Esophagus muscularis mucosa (tissue), 3 donors: ENCODE measurements at regions not wholly inside any gene's neighbourhood (a gene's known extent, or its start where the extent isn't known, plus 50 kb on each side); places are given as distances from the start of the nearest gene placed in this dataset.

Experiments used
- POLR2A ChIP-seq: fragments of 450-650 bp; IDR thresholded peaks from one replicate; pipeline ENCODE4 v1.6.1; 2017; ENCODE audit warnings: antibody characterized with exemption, moderate library complexity, mild to moderate bottlenecking, low read depth
- POLR2AphosphoS5 ChIP-seq, 2 donors: sonication (generic); formaldehyde crosslinking; IDR thresholded peaks; one replicate each; pipeline ENCODE4 v1.6.1; 2017; ENCODE audit warnings: antibody characterized with exemption in 2 of 2
- TF ChIP-seq, protein P1 (sequence below), 3 experiments: fragments of 200-600 bp in 2 of 3; fragments of 450-650 bp in 1 of 3; sonication (generic) in 2 of 3; IDR thresholded peaks; one replicate each; pipeline ENCODE4 v1.5.1; 2017 to 2019; ENCODE audit warnings: antibody characterized with exemption in 3 of 3, mild to moderate bottlenecking in 2 of 3, moderate library complexity in 1 of 3

- TF ChIP-seq, protein P1, sequence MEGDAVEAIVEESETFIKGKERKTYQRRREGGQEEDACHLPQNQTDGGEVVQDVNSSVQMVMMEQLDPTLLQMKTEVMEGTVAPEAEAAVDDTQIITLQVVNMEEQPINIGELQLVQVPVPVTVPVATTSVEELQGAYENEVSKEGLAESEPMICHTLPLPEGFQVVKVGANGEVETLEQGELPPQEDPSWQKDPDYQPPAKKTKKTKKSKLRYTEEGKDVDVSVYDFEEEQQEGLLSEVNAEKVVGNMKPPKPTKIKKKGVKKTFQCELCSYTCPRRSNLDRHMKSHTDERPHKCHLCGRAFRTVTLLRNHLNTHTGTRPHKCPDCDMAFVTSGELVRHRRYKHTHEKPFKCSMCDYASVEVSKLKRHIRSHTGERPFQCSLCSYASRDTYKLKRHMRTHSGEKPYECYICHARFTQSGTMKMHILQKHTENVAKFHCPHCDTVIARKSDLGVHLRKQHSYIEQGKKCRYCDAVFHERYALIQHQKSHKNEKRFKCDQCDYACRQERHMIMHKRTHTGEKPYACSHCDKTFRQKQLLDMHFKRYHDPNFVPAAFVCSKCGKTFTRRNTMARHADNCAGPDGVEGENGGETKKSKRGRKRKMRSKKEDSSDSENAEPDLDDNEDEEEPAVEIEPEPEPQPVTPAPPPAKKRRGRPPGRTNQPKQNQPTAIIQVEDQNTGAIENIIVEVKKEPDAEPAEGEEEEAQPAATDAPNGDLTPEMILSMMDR (IDR thresholded peaks at IDR 0.05) = no peak
- no peak for TF ChIP-seq POLR2AphosphoS5 (IDR thresholded peaks at IDR 0.05)
- TF ChIP-seq POLR2A = no peak
These were observed 107.6 kb downstream of the KLF13 start for GRCh38 chr15:31434275-31434587.
